Neural crest cell (in vitro differentiated cells): ENCODE measurements at regions not wholly inside any gene's neighbourhood (a gene's known extent, or its start where the extent isn't known, plus 50 kb on each side); places are given as distances from the start of the nearest gene placed in this dataset.
A peak's percentile ranks its signal among the peaks of the same experiment; 100 is the strongest.

Experiments
- DNase-seq: peaks from one replicate; pipeline ENCODE4 v3.0.0; 2021; ENCODE audit warnings: low read depth, mixed read lengths, low spot score
- H3K27ac Mint-ChIP-seq: one replicate; pipeline ENCODE4 v1.8.0; 2021; ENCODE audit warnings: mild to moderate bottlenecking, mixed read lengths; ENCODE audit not compliant: unreplicated experiment
- H3K27me3 Mint-ChIP-seq: 2 replicates; pipeline ENCODE4 v1.8.0; 2021; ENCODE audit warnings: low read depth, mild to moderate bottlenecking, mixed read lengths
- H3K36me3 Mint-ChIP-seq: 2 replicates; pipeline ENCODE4 v1.8.0; 2021; ENCODE audit warnings: low read depth, mild to moderate bottlenecking, mixed read lengths
- H3K4me1 Mint-ChIP-seq: 2 replicates; pipeline ENCODE4 v1.8.0; 2021; ENCODE audit warnings: mixed read lengths
- H3K4me3 Mint-ChIP-seq: one replicate; pipeline ENCODE4 v1.8.0; 2021; ENCODE audit warnings: mild to moderate bottlenecking, mixed read lengths
- H3K9me3 Mint-ChIP-seq: 2 replicates; pipeline ENCODE4 v1.8.0; 2021; ENCODE audit warnings: mixed read lengths
- TF ChIP-seq, protein P1 (sequence below): fragments of 200-600 bp; sonication (generic); conservative IDR thresholded peaks from 2 replicates; pipeline ENCODE4 v1.5.0; 2021; ENCODE audit warnings: antibody characterized with exemption, mild to moderate bottlenecking

DNA sequence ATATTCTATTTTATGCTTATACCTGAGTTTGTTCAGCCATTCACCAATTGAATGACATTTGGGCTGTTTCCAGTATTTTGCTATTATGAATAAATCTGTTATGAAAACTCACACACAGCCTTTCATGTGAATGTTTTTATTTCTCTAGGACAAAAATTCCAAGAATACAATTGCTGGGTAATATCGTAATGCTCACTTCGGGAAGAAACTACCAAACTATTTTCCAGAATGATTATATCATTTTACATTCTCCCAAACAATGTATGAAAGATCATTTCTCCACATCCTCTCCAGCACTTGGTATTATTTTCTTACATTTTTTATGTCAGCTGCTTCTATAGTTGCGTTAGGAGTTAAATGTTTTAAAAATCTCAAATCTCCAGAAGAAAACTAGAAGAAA is 58.3 kb upstream of the LHFPL2 start:
- Mint-ChIP-seq H3K4me3 (no peak overlapping the region), H3K4me1 (no peaks in the 10 kb centered on the region), H3K27ac (no peak overlapping the region), H3K9me3 (peaks cover 3% of the 10 kb centered on the region), H3K36me3 (no peaks in the 10 kb centered on the region), H3K27me3 (no peaks in the 10 kb centered on the region)
- TF ChIP-seq, protein P1, sequence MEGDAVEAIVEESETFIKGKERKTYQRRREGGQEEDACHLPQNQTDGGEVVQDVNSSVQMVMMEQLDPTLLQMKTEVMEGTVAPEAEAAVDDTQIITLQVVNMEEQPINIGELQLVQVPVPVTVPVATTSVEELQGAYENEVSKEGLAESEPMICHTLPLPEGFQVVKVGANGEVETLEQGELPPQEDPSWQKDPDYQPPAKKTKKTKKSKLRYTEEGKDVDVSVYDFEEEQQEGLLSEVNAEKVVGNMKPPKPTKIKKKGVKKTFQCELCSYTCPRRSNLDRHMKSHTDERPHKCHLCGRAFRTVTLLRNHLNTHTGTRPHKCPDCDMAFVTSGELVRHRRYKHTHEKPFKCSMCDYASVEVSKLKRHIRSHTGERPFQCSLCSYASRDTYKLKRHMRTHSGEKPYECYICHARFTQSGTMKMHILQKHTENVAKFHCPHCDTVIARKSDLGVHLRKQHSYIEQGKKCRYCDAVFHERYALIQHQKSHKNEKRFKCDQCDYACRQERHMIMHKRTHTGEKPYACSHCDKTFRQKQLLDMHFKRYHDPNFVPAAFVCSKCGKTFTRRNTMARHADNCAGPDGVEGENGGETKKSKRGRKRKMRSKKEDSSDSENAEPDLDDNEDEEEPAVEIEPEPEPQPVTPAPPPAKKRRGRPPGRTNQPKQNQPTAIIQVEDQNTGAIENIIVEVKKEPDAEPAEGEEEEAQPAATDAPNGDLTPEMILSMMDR: no peak
- no peak for DNase-seq

DNA sequence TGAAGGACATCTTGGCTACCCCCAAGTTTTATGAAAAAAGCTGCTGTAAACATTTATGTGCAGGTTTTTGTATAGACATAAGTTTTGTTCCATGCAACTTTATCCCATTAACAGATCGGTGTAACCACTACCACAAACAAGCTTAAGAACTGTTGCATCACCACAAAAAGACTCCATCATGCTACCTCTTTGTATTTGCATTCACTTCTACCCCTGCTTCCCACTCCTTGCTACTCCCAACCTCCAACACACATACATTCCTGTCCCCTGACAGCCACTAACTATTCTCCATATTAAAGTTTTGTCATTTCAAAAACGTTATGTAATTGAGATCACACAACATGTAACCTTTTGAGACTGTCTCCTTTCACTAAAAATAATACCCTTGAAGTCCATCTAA is 57.8 kb upstream of the LHFPL2 start:
- Mint-ChIP-seq H3K27me3 (no peaks in the 10 kb centered on the region), H3K27ac (no peak overlapping the region)

DNA sequence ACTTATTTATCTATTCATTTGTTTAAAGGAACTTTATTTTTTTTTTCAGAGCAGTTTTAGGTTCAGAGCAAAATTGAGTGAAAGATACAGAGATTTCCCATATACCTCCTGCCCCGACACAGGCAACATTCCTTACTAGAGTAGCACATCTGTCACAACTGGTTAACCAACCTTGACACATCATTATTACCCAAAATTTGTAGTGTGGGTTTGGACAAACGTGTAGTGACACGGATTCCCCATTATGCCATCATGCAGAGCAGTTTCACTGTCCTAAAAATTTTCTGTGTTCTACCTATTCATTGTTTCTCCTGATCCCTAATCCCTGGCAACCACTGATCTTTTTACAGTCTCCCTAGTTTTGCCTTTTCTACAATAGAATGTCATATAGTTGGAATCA is 57.3 kb upstream of the LHFPL2 start:
- H3K36me3 Mint-ChIP-seq: no peaks in the 10 kb centered on the region
- H3K4me3 Mint-ChIP-seq: no peak overlapping the region
- no peaks in the 10 kb centered on the region for H3K27me3 Mint-ChIP-seq
- no peaks in the 10 kb centered on the region for H3K4me1 Mint-ChIP-seq
- TF ChIP-seq, protein P1: no peak
- no peak overlapping the region for H3K27ac Mint-ChIP-seq
- no peak for DNase-seq
- peaks cover under 1% of the 10 kb centered on the region for H3K9me3 Mint-ChIP-seq

More for the DNA sequence above, 57.8 kb upstream of the LHFPL2 start:
- Mint-ChIP-seq H3K36me3 (no peaks in the 10 kb centered on the region), H3K4me3 (no peak overlapping the region), H3K4me1 (no peaks in the 10 kb centered on the region), H3K9me3 (peaks cover 3% of the 10 kb centered on the region)
- TF ChIP-seq, protein P1: no peak
- DNase-seq: no peak

DNA sequence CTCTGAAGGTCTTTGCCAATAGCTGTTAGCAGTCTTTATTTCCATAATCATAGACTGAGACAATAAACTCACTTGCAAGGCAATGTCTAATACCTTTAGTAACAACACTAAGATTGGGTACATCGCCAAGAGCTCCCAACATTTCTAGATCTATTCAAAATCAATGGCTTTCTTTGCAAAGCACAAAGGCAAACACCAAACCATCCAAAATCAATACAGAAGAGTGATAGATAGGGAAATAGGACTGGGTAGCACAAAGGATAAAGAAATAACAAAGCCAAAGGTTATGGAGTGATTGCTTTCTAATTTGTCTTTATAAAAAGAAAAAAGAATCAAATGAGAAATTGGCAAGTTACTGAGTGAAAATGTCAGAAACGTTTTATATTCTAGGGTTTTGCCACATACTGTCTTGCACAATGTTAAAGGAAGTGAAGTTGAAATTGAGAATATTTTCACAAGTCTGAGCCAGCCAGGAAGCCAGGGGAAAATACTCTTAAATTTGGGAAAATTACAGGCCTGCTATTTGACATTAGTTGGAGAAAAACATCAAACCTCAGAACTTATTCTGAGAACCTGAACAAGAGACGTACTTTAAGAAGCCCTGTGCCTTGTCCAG is 53.3 kb upstream of the LHFPL2 start:
- peak overlapping the region; percentile 3 for H3K27ac Mint-ChIP-seq
- H3K9me3 Mint-ChIP-seq: peaks cover 4% of the 10 kb centered on the region
- H3K4me1 Mint-ChIP-seq: peaks cover 15% of the 10 kb centered on the region
- H3K4me3 Mint-ChIP-seq: no peak overlapping the region
- no peaks in the 10 kb centered on the region for H3K36me3 Mint-ChIP-seq
- no peak for DNase-seq
- no peaks in the 10 kb centered on the region for H3K27me3 Mint-ChIP-seq
- TF ChIP-seq, protein P1: no peak

DNA sequence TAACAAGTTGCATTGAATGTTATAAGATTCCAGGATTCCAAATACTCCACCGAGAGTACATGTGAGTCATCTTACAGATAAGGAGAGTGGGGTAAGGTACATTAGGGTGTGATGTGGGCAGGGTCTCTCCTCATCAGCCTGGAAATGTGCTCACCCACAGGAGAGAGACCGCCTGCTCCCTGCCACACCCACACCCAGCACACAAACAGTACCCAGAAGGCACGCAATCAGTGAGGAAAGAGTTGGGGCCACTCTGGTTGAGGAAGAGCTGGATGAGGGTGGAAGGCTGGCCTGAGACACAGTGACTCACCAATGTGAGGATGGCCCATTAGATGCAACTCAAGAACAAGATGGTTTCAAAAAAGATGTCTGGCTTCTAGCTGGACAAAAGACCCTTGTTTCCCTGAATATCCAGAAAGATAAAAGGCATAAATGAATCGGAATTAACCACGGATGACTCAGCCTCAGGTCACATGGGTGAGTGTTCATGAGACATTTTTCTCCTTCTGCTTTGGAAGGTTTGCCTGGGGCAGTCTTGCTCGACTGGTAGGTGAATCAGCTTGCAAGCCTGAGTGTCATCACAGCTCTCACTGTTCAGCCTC is 51.1 kb upstream of the LHFPL2 start:
- H3K27ac Mint-ChIP-seq: peak overlapping the region; percentile 94
- peaks cover 15% of the 10 kb centered on the region for H3K4me1 Mint-ChIP-seq
- H3K36me3 Mint-ChIP-seq: no peaks in the 10 kb centered on the region
- DNase-seq: peak; percentile 8
- no peak overlapping the region for H3K4me3 Mint-ChIP-seq
- peaks cover 7% of the 10 kb centered on the region for H3K9me3 Mint-ChIP-seq
- TF ChIP-seq, protein P1: no peak
- no peaks in the 10 kb centered on the region for H3K27me3 Mint-ChIP-seq
